HCT116 (cell line): ENCODE measurements at regions not wholly inside any gene's neighbourhood (a gene's known extent, or its start where the extent isn't known, plus 50 kb on each side); places are given as distances from the start of the nearest gene placed in this dataset.

Source experiments
- ATAC-seq: fragments of 200-7000 bp; cut with Tn5 transposase; 2 replicates; pipeline ENCODE4 v1.9.1; 2020; ENCODE audit warnings: mild to moderate bottlenecking, moderate library complexity
- BruUV-seq: library from RNA; stranded (reverse); fragments of 400-500 nt; replicated peaks from 2 replicates; lab custom pipeline; 2021; lab: Mats Ljungman, UMichigan
- CTCF ChIA-PET: fragments of 300-600 bp; sonication (Branson Sonifier 250); formaldehyde crosslinking; loops from one replicate; lab custom pipeline; 2021; ENCODE audit warnings: antibody characterized with exemption; lab: Charles Lee
- POLR2A ChIA-PET: fragments of 300-600, 350-600 bp; sonication (Branson Sonifier 250); formaldehyde crosslinking; loops from one replicate; lab custom pipeline; 2021; ENCODE audit warnings: antibody characterized with exemption; lab: Charles Lee
- RAD21 ChIA-PET, 2 experiments: fragments of 300-600 bp; sonication (Branson Sonifier 250); formaldehyde crosslinking; loops; one replicate each; lab custom pipeline; 2023; ENCODE audit warnings: low total read pairs in 2 of 2; ENCODE audit not compliant: uncharacterized antibody in 2 of 2, unreplicated experiment in 2 of 2, low non-redundant PET in 1 of 2; lab: Charles Lee
- DNase-seq: peaks from one replicate; pipeline ENCODE4 v3.0.0-alpha.2; 2010; ENCODE audit warnings: low read depth, low spot score
- H2AFZ ChIP-seq: fragments of 200-600 bp; shearing (Covaris generic), sonication (generic); 2 replicates; pipeline ENCODE4 v1.6.1; 2017; ENCODE audit warnings: low read depth, mixed run types, mixed read lengths, antibody characterized with exemption, low read length; ENCODE audit not compliant: poor library complexity, severe bottlenecking
- H3K27ac ChIP-seq: 2 replicates; pipeline ENCODE4 v1.5.1; 2012; ENCODE audit warnings: low read depth, low read length
- H3K27me3 ChIP-seq: fragments of 200-600 bp; sonication (generic); 2 replicates; pipeline ENCODE4 v1.6.1; 2016; ENCODE audit warnings: mixed run types, low read length, mixed read lengths; ENCODE audit not compliant: insufficient read depth
- H3K36me3 ChIP-seq, 2 experiments: fragments of 200-500 bp in 1 of 2; fragments of 200-600 bp in 1 of 2; sonication (Bioruptor generic) in 1 of 2; sonication (generic) in 1 of 2; 2 replicates each; pipeline versions ENCODE4 v1.5.1 to v1.6.1; 2014 to 2016; ENCODE audit warnings: low read length in 2 of 2, inconsistent platforms in 1 of 2, mixed read lengths in 1 of 2, mixed run types in 1 of 2; ENCODE audit not compliant: insufficient read depth in 2 of 2, control insufficient read depth in 1 of 2
- H3K4me1 ChIP-seq, 2 experiments: fragments of 200-600 bp in 1 of 2; sonication (generic) in 1 of 2; 2 replicates each; pipeline versions ENCODE4 v1.5.1 to v1.6.1; 2012 to 2017; ENCODE audit warnings: low read length in 2 of 2, inconsistent platforms in 1 of 2, mild to moderate bottlenecking in 1 of 2, mixed read lengths in 1 of 2, mixed run types in 1 of 2, moderate library complexity in 1 of 2; ENCODE audit not compliant: insufficient read depth in 2 of 2, control insufficient read depth in 1 of 2
- H3K4me2 ChIP-seq: fragments of 200-600 bp; sonication (generic); 2 replicates; pipeline ENCODE4 v1.6.1; 2017; ENCODE audit warnings: mixed run types, low read length, mixed read lengths
- H3K4me3 ChIP-seq, 2 experiments: fragments of 200-600 bp in 1 of 2; sonication (generic) in 1 of 2; replicated peaks in 1 of 2; 2 replicates each; pipeline ENCODE4 v1.5.1; 2011 to 2016; ENCODE audit warnings: low read length in 2 of 2, control low read depth in 1 of 2, low read depth in 1 of 2, mild to moderate bottlenecking in 1 of 2, mixed read lengths in 1 of 2, mixed run types in 1 of 2
- H3K79me2 ChIP-seq: fragments of 200-600 bp; sonication (generic); 2 replicates; pipeline ENCODE4 v1.6.1; 2017; ENCODE audit warnings: mild to moderate bottlenecking, mixed run types, low read length, moderate library complexity, mixed read lengths; ENCODE audit not compliant: insufficient read depth
- H3K9ac ChIP-seq: fragments of 200-600 bp; sonication (generic); 2 replicates; pipeline ENCODE4 v1.6.1; 2016; ENCODE audit warnings: low read length, mixed read lengths
- H3K9me2 ChIP-seq: fragments of 200-600 bp; sonication (generic), shearing (Covaris generic); 2 replicates; pipeline ENCODE4 v1.6.1; 2017; ENCODE audit warnings: mixed run types, mild to moderate bottlenecking, moderate library complexity; ENCODE audit not compliant: insufficient read depth
- H3K9me3 ChIP-seq, 2 experiments: fragments of 200-500 bp in 1 of 2; fragments of 200-600 bp in 1 of 2; sonication (Bioruptor generic) in 1 of 2; sonication (generic) in 1 of 2; 2 replicates each; pipeline ENCODE4 v1.6.1; 2014 to 2017; ENCODE audit warnings: low read length in 2 of 2, mixed read lengths in 2 of 2, inconsistent platforms in 1 of 2, low read depth in 1 of 2, mild to moderate bottlenecking in 1 of 2, mixed run types in 1 of 2, moderate library complexity in 1 of 2; ENCODE audit not compliant: control insufficient read depth in 1 of 2, insufficient read depth in 1 of 2
- H4K20me1 ChIP-seq: fragments of 200-600 bp; sonication (generic), shearing (Covaris generic); 2 replicates; pipeline ENCODE4 v1.6.1; 2017; ENCODE audit warnings: mixed run types, mild to moderate bottlenecking, moderate library complexity; ENCODE audit not compliant: insufficient read depth
- ATF3 ChIP-seq: IDR thresholded peaks from 2 replicates; pipeline ENCODE4 v1.6.1; 2012
- CBX3 ChIP-seq: IDR thresholded peaks from 2 replicates; pipeline ENCODE4 v1.6.1; 2012; ENCODE audit warnings: low read depth
- CEBPB ChIP-seq: IDR thresholded peaks from 2 replicates; pipeline ENCODE4 v1.6.1; 2012; ENCODE audit warnings: low read depth
- EGR1 ChIP-seq: IDR thresholded peaks from 2 replicates; pipeline ENCODE4 v1.6.1; 2012; ENCODE audit warnings: low read depth
- EZH2 ChIP-seq: fragments of 200-600 bp; sonication (generic); IDR thresholded peaks from 2 replicates; pipeline ENCODE4 v1.6.1; 2017; ENCODE audit warnings: antibody characterized with exemption, mixed run types
- EZH2phosphoT487 ChIP-seq: fragments of 200-600 bp; IDR thresholded peaks from 2 replicates; pipeline ENCODE4 v1.6.1; 2018; ENCODE audit warnings: antibody characterized with exemption, borderline replicate concordance
- FOSL1 ChIP-seq: IDR thresholded peaks from 2 replicates; pipeline ENCODE4 v1.6.1; 2012; ENCODE audit warnings: low read depth
- JUND ChIP-seq: IDR thresholded peaks from 2 replicates; pipeline ENCODE4 v1.6.1; 2012
- POLR2A ChIP-seq: IDR thresholded peaks from 2 replicates; pipeline ENCODE4 v1.7.0; 2011; ENCODE audit warnings: borderline replicate concordance; ENCODE audit not compliant: insufficient read depth, insufficient read length; ENCODE audit errors: extremely low read depth
- POLR2AphosphoS5 ChIP-seq: IDR thresholded peaks from 2 replicates; pipeline ENCODE4 v1.6.1; 2011; ENCODE audit warnings: mild to moderate bottlenecking, low read depth, low read length, moderate library complexity
- RAD21 ChIP-seq: IDR thresholded peaks from 2 replicates; pipeline ENCODE4 v1.6.1; 2012; ENCODE audit warnings: low read depth, mild to moderate bottlenecking
- SIN3A ChIP-seq: IDR thresholded peaks from 2 replicates; pipeline ENCODE4 v1.6.1; 2012; ENCODE audit warnings: low read depth
- SP1 ChIP-seq: IDR thresholded peaks from 2 replicates; pipeline ENCODE4 v1.6.1; 2012; ENCODE audit warnings: low read depth
- SRF ChIP-seq: IDR thresholded peaks from 2 replicates; pipeline ENCODE4 v1.6.1; 2012; ENCODE audit warnings: low read depth
- YY1 ChIP-seq: IDR thresholded peaks from 2 replicates; pipeline ENCODE4 v1.6.1; 2011; ENCODE audit warnings: low read length, low read depth, moderate library complexity, mild to moderate bottlenecking; ENCODE audit not compliant: insufficient replicate concordance; ENCODE audit errors: extremely low read depth
- ZFX ChIP-seq: fragments of 450-650 bp; IDR thresholded peaks from 2 replicates; pipeline ENCODE4 v1.6.1; 2017
- ZNF274 ChIP-seq: fragments of 200-500 bp; sonication (Bioruptor generic); IDR thresholded peaks from 2 replicates; pipeline ENCODE4 v1.6.1; 2014; ENCODE audit warnings: mild to moderate bottlenecking, low read depth, low read length, inconsistent platforms
- intact Hi-C: fragments of 100-400 bp; cut with micrococcal nuclease; formaldehyde crosslinking; loops from 2 replicates; pipeline ENCODE4 v1.10.0; 2022
- TF ChIP-seq, protein P1 (sequence below): IDR thresholded peaks from 2 replicates; pipeline ENCODE4 v1.6.1; 2012; ENCODE audit warnings: low read depth
- TF ChIP-seq, protein P2 (sequence below), 3 experiments: fragments of 200-600 bp in 1 of 3; sonication (generic) in 1 of 3; IDR thresholded peaks in 2 of 3; conservative IDR thresholded peaks in 1 of 3; 2 replicates each; pipeline ENCODE4 v1.5.1; 2012 to 2017; ENCODE audit warnings: low read depth in 2 of 3, low read length in 2 of 3, antibody characterized with exemption in 1 of 3, borderline replicate concordance in 1 of 3, control low read depth in 1 of 3, mild to moderate bottlenecking in 1 of 3, mixed read lengths in 1 of 3, mixed run types in 1 of 3, moderate library complexity in 1 of 3; ENCODE audit not compliant: insufficient read depth in 1 of 3

- TF ChIP-seq, protein P1, sequence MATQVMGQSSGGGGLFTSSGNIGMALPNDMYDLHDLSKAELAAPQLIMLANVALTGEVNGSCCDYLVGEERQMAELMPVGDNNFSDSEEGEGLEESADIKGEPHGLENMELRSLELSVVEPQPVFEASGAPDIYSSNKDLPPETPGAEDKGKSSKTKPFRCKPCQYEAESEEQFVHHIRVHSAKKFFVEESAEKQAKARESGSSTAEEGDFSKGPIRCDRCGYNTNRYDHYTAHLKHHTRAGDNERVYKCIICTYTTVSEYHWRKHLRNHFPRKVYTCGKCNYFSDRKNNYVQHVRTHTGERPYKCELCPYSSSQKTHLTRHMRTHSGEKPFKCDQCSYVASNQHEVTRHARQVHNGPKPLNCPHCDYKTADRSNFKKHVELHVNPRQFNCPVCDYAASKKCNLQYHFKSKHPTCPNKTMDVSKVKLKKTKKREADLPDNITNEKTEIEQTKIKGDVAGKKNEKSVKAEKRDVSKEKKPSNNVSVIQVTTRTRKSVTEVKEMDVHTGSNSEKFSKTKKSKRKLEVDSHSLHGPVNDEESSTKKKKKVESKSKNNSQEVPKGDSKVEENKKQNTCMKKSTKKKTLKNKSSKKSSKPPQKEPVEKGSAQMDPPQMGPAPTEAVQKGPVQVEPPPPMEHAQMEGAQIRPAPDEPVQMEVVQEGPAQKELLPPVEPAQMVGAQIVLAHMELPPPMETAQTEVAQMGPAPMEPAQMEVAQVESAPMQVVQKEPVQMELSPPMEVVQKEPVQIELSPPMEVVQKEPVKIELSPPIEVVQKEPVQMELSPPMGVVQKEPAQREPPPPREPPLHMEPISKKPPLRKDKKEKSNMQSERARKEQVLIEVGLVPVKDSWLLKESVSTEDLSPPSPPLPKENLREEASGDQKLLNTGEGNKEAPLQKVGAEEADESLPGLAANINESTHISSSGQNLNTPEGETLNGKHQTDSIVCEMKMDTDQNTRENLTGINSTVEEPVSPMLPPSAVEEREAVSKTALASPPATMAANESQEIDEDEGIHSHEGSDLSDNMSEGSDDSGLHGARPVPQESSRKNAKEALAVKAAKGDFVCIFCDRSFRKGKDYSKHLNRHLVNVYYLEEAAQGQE: no peak
- no peak for TF ChIP-seq POLR2A
Measured at GRCh38 chr4:41480896-41481311, 57.1 kb upstream of the LIMCH1 start (continued).

GRCh38 chr4:41483771-41484170 lies 54.2 kb upstream of the LIMCH1 start:
- POLR2A ChIA-PET: no interaction called here
- ATAC-seq: no peak
- Histone ChIP-seq H3K36me3 (no peaks in the 10 kb centered on the region), H3K4me2 (no peak overlapping the region), H3K4me1 (no peaks in the 10 kb centered on the region), H4K20me1 (no peaks in the 10 kb centered on the region), H3K27me3 (no peaks in the 10 kb centered on the region), H2AFZ (no peak overlapping the region), H3K9me2 (no peaks in the 10 kb centered on the region), H3K9ac (no peak overlapping the region), H3K79me2 (no peaks in the 10 kb centered on the region), H3K9me3 (no peaks in the 10 kb centered on the region), H3K4me3 (no peak overlapping the region), H3K27ac (no peak overlapping the region)
- TF ChIP-seq RAD21 (no peak), SIN3A (no peak), SRF (no peak), EZH2phosphoT487 (no peak), ATF3 (no peak), EZH2 (no peak), EGR1 (no peak), YY1 (no peak), POLR2AphosphoS5 (no peak), JUND (no peak), POLR2A (no peak), ZNF274 (no peak), FOSL1 (no peak), CBX3 (no peak), CEBPB (no peak), SP1 (no peak), ZFX (no peak)
- TF ChIP-seq, protein P2, sequence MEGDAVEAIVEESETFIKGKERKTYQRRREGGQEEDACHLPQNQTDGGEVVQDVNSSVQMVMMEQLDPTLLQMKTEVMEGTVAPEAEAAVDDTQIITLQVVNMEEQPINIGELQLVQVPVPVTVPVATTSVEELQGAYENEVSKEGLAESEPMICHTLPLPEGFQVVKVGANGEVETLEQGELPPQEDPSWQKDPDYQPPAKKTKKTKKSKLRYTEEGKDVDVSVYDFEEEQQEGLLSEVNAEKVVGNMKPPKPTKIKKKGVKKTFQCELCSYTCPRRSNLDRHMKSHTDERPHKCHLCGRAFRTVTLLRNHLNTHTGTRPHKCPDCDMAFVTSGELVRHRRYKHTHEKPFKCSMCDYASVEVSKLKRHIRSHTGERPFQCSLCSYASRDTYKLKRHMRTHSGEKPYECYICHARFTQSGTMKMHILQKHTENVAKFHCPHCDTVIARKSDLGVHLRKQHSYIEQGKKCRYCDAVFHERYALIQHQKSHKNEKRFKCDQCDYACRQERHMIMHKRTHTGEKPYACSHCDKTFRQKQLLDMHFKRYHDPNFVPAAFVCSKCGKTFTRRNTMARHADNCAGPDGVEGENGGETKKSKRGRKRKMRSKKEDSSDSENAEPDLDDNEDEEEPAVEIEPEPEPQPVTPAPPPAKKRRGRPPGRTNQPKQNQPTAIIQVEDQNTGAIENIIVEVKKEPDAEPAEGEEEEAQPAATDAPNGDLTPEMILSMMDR (IDR thresholded peaks at IDR 0.05 in 2 of 3, conservative IDR thresholded peaks at IDR 0.05 in 1 of 3; ENCODE audit: borderline replicate concordance in 1 of 3, insufficient read depth in 1 of 3, low read depth in 2 of 3, low read length in 2 of 3): no peak
- TF ChIP-seq, protein P1: no peak
- no TSS peak for BruUV-seq
- intact Hi-C loops: no loop called here
- CTCF ChIA-PET: no interaction called here
- RAD21 ChIA-PET: no interaction called here
- no peak for DNase-seq
